GM12874 (cell line): ENCODE measurements at regions not wholly inside any gene's neighbourhood (a gene's known extent, or its start where the extent isn't known, plus 50 kb on each side); places are given as distances from the start of the nearest gene placed in this dataset.
A peak's percentile ranks its signal among the peaks of the same experiment; 100 is the strongest.

ENCODE experiments used
- TF ChIP-seq, protein P1 (sequence below): IDR thresholded peaks from 2 replicates; pipeline ENCODE4 v1.5.1; 2011; ENCODE audit warnings: low read depth, mild to moderate bottlenecking, control low read depth, low read length, moderate library complexity; ENCODE audit not compliant: insufficient read depth

DNA sequence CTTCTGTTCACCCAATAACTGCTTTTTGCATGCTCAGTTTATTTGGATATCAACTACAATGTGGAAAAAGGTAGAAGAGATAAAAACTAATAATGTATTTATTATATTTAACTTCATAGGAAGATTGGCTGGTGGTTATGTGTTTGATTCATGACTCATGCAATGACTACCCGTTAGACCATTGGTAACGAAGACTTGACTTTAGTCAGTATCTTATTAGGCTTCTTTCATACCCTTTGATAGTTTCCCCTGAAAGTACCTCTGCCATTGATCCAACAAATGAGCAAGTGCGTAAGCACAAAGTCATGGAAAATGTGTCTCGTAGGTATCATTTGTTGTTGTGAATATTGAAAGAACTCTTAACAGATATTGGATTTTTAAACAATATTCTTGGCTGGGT lies 394.7 kb downstream of the PPP3CA start:
- TF ChIP-seq, protein P1, sequence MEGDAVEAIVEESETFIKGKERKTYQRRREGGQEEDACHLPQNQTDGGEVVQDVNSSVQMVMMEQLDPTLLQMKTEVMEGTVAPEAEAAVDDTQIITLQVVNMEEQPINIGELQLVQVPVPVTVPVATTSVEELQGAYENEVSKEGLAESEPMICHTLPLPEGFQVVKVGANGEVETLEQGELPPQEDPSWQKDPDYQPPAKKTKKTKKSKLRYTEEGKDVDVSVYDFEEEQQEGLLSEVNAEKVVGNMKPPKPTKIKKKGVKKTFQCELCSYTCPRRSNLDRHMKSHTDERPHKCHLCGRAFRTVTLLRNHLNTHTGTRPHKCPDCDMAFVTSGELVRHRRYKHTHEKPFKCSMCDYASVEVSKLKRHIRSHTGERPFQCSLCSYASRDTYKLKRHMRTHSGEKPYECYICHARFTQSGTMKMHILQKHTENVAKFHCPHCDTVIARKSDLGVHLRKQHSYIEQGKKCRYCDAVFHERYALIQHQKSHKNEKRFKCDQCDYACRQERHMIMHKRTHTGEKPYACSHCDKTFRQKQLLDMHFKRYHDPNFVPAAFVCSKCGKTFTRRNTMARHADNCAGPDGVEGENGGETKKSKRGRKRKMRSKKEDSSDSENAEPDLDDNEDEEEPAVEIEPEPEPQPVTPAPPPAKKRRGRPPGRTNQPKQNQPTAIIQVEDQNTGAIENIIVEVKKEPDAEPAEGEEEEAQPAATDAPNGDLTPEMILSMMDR, result no peak

DNA sequence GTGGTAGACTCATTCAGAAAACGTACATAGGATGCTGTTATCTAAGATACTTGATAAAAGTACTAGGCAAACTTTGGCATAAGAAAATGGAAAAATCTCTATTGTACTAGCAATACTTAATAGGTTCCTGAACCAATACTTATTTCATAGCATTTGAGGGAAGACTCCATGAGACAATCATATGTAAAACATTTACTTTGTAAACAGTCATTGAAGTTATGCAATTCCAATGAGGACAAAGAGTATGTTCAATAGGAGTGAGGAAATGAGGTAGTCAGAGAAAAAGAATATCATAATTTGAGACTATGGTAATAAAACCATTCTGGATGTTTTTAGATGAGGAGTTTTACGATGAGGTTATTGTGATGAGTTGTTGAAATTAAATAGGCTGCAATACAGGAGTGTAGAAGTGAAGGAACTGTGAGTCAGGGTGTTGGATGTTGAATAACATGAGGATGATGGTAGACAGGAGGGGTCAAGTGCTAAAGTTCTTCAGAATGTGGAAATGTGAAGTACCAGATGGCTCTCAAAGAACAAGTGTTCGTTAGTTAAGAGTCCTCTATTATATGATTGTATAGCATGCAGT lies 397.9 kb downstream of the PPP3CA start:
- TF ChIP-seq, protein P1, result no peak

DNA sequence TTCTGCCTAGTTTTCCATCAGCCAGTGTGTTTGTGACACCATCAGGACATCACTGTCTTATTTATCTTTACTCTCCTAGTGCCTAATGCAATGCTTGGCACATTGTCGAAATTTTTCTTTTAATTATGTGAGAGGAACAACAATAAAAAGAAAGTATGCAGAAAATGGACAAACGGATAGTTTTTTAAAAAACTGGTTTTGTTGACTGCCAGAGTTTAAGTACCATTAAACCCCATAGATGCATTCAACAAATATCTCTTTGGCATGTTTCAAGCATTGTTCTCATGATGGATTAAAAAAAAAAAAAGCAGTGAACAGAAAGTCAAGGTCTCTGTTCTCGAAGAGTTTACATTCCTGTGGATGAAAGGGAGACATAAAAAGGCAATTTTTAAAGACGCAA lies 398.4 kb downstream of the PPP3CA start:
- TF ChIP-seq, protein P1, result no peak

DNA sequence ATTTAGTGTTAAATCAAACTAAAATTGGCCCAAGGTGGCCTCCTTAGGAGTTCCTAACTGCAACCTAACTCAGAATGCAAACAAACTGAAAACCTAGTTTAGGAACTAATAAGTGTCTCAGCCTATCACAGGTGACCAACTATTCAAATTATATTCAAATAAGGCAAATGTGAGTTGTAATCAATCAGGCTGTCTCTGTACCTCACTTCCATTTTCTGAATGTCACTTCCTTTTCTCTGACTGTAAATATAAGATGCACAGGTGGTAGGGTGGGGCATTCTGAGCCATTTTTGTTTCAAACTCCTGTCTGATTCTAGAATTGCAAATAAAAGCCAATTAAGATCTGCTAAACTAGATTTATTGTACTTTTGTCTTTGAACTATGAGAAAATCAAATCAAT lies 401.5 kb downstream of the PPP3CA start:
- TF ChIP-seq, protein P1, result no peak

DNA sequence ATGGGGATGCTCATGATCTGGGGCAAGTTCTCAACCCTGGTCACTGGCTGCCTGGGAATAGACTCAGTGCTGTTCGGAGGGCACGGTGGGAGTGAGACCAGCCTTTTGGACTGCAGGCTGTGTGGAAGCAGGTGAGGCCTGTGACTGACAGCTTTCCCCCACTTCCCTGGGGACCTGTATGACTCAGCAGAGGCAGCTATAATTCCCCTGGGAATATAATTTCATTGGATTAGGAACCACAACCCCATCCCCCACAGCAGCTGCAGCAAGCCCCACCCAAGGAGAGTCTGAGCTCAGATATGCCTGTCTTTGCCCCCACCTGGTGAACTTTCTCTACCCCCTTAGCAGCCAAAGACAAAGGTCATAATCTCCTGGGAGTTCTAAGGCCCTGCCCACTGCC lies 408.6 kb downstream of the PPP3CA start:
- TF ChIP-seq, protein P1, result no peak

DNA sequence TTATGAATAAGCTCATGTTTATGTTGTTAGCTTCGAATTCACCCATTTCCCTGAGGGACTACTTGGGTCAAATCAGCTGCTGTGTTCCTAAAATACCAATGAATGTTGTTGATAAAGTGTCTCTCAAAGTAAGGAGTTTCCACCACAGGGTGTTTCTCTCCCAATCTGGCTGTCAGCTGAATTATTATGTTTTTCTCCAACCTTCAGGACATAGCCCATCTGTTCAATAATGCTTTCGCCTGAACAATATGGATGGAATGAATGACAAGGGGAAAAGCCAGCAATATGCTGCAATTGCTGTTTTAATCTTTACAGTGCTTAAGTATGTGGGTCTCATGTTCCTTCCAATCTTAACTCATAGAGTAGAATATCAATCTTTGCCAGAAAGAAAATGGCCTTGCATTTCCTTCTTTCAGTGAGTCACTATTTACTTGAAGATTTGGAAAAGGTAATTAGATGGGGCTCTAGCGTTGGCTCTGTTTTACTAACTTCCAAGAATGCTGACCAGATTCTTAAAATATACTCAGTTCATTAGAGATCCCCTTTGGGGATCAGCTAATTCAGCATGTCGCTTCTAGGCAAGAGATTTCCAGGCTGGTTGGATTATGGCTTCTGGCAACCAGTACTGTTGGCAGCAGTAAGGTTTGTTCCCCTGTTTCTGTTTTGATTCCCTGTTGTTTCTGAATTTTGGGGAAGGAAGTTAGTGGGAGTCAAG lies 410.5 kb downstream of the PPP3CA start:
- TF ChIP-seq, protein P1, result no peak

DNA sequence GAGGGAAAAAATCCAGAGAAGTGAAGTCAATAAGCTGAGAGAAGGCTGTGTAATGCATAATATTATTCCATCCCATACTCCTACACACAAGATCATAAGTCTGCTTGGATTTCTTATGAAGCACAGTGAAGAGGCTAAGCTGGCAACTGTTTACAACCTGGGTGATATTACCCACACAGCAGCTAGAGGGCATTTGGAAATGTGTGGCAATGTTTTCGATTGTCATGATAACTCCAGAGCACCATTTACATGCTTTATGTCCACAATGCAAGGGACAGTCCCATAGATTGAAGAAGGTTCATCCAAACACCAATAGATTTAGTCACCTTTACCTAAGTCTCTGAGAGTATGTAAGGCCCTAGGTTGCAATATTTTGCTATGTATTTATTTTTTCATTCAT lies 412.2 kb downstream of the PPP3CA start:
- TF ChIP-seq, protein P1, result 0 out of 2 replicates have a peak, but pooled peaks have one; percentile 22
